ENCODE measurements at regions not wholly inside any gene's neighbourhood (a gene's known extent, or its start where the extent isn't known, plus 50 kb on each side); places are given as distances from the start of the nearest gene placed in this dataset.
"Not testable (repeated sequence)": the region's sequence is repeated elsewhere in the genome, so short reads cannot be mapped to it uniquely, and the experiment has no call there.

GRCh38 chr16:88227722-88228482 is 154.9 kb upstream of the ZNF469 start:
- TF ChIP-seq, protein P1, sequence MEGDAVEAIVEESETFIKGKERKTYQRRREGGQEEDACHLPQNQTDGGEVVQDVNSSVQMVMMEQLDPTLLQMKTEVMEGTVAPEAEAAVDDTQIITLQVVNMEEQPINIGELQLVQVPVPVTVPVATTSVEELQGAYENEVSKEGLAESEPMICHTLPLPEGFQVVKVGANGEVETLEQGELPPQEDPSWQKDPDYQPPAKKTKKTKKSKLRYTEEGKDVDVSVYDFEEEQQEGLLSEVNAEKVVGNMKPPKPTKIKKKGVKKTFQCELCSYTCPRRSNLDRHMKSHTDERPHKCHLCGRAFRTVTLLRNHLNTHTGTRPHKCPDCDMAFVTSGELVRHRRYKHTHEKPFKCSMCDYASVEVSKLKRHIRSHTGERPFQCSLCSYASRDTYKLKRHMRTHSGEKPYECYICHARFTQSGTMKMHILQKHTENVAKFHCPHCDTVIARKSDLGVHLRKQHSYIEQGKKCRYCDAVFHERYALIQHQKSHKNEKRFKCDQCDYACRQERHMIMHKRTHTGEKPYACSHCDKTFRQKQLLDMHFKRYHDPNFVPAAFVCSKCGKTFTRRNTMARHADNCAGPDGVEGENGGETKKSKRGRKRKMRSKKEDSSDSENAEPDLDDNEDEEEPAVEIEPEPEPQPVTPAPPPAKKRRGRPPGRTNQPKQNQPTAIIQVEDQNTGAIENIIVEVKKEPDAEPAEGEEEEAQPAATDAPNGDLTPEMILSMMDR (conservative IDR thresholded peaks at IDR 0.05; ENCODE audit: low read length): not testable (repeated sequence)
- not testable (repeated sequence) for TF ChIP-seq EZH2phosphoT487 (IDR thresholded peaks at IDR 0.05; ENCODE audit: borderline replicate concordance, low read depth, low read length)

Data from OCI-LY7 (cell line).